ENCODE measurements at regions not wholly inside any gene's neighbourhood (a gene's known extent, or its start where the extent isn't known, plus 50 kb on each side); places are given as distances from the start of the nearest gene placed in this dataset.
"Not testable (repeated sequence)": the region's sequence is repeated elsewhere in the genome, so short reads cannot be mapped to it uniquely, and the experiment has no call there.

GRCh38 chr4:82301390-82301789 is 72.4 kb downstream of the HNRNPD start:
- not testable (repeated sequence) for H3K36me3 ChIP-seq (ENCODE audit: insufficient read depth, low read length); H3K4me1 ChIP-seq (ENCODE audit: low read length); H3K9ac ChIP-seq (ENCODE audit: low read length); DNase-seq; H3K79me2 ChIP-seq (ENCODE audit: low read length); H3K9me2 ChIP-seq (replicated peaks; ENCODE audit: insufficient read depth, low read length); H3K4me3 ChIP-seq (ENCODE audit: low read length); H3K27me3 ChIP-seq (ENCODE audit: low read length); H3K4me2 ChIP-seq (ENCODE audit: low read depth, low read length, poor library complexity, severe bottlenecking); H2AFZ ChIP-seq (ENCODE audit: low read length); H3K9me3 ChIP-seq (ENCODE audit: low read length); H4K20me1 ChIP-seq (ENCODE audit: insufficient read depth, low read depth, low read length); H3K27ac ChIP-seq (ENCODE audit: low read length)

- DNase-seq, result peak; percentile 43
- Histone ChIP-seq H3K79me2 (ENCODE audit: low read length) (no peaks in the 10 kb centered on the region), H2AFZ (ENCODE audit: low read length) (no peak overlapping the region), H3K27me3 (ENCODE audit: low read length) (no peaks in the 10 kb centered on the region), H3K4me3 (ENCODE audit: low read length) (no peak overlapping the region), H3K9me2 (replicated peaks; ENCODE audit: insufficient read depth, low read length) (no peaks in the 10 kb centered on the region), H3K9me3 (ENCODE audit: low read length) (no peaks in the 10 kb centered on the region), H3K9ac (ENCODE audit: low read length) (no peak overlapping the region), H3K4me2 (ENCODE audit: low read depth, low read length, poor library complexity, severe bottlenecking) (peak overlapping the region; percentile 23), H4K20me1 (ENCODE audit: insufficient read depth, low read depth, low read length) (no peaks in the 10 kb centered on the region), H3K36me3 (ENCODE audit: insufficient read depth, low read length) (no peaks in the 10 kb centered on the region), H3K27ac (ENCODE audit: low read length) (no peak overlapping the region), H3K4me1 (ENCODE audit: low read length) (peaks cover 9% of the 10 kb centered on the region)
Measured at GRCh38 chr4:82293304-82293703, 80.5 kb downstream of the HNRNPD start.

GRCh38 chr4:82287720-82288119 is 86.1 kb downstream of the HNRNPD start:
- no peaks in the 10 kb centered on the region for H3K36me3 ChIP-seq (ENCODE audit: insufficient read depth, low read length)
- H3K27me3 ChIP-seq (ENCODE audit: low read length), result no peaks in the 10 kb centered on the region
- no peaks in the 10 kb centered on the region for H4K20me1 ChIP-seq (ENCODE audit: insufficient read depth, low read depth, low read length)
- no peak overlapping the region for H3K4me3 ChIP-seq (ENCODE audit: low read length)
- H3K4me1 ChIP-seq (ENCODE audit: low read length), result peaks cover 17% of the 10 kb centered on the region
- H3K9ac ChIP-seq (ENCODE audit: low read length), result no peak overlapping the region
- H3K79me2 ChIP-seq (ENCODE audit: low read length), result no peaks in the 10 kb centered on the region
- H3K9me3 ChIP-seq (ENCODE audit: low read length), result no peaks in the 10 kb centered on the region
- no peak for DNase-seq
- no peak overlapping the region for H2AFZ ChIP-seq (ENCODE audit: low read length)
- H3K9me2 ChIP-seq (replicated peaks; ENCODE audit: insufficient read depth, low read length), result no peaks in the 10 kb centered on the region
- no peak overlapping the region for H3K27ac ChIP-seq (ENCODE audit: low read length)
- no peak overlapping the region for H3K4me2 ChIP-seq (ENCODE audit: low read depth, low read length, poor library complexity, severe bottlenecking)

GRCh38 chr4:82284858-82285805 is 88.7 kb downstream of the HNRNPD start:
- no peaks in the 10 kb centered on the region for H3K9me2 ChIP-seq (replicated peaks; ENCODE audit: insufficient read depth, low read length)
- peak overlapping the region; percentile 39; the same call in 1 of the 2 replicates for H3K9ac ChIP-seq (ENCODE audit: low read length)
- peaks cover 17% of the 10 kb centered on the region for H3K4me1 ChIP-seq (ENCODE audit: low read length)

DNA sequence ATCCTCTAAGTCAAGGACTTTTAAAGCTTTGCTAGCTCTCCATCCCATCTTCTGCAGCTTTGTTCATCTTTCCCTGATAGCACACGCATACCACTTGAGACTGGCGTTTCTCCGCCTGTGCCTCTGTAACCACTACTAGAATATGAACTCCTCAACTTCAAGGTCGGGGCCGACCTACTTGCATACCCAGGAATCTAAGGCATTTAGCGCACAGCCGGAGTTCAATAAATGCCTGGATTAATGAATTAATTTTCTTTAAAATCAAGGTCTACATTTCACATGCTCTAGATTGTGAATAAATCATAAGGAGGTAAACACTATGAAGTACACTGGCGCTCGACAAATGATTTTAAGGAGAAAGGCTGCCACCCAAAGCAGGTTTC is 89.3 kb downstream of the HNRNPD start:
- no peak for DNase-seq
- H3K4me2 ChIP-seq (ENCODE audit: low read depth, low read length, poor library complexity, severe bottlenecking), result peak overlapping the region; percentile 59
- peaks cover 17% of the 10 kb centered on the region for H3K4me1 ChIP-seq (ENCODE audit: low read length)
- H3K4me3 ChIP-seq (ENCODE audit: low read length), result peak overlapping the region; percentile 43; the same call in 1 of the 2 replicates
- no peaks in the 10 kb centered on the region for H3K79me2 ChIP-seq (ENCODE audit: low read length)
- H3K9me2 ChIP-seq (replicated peaks; ENCODE audit: insufficient read depth, low read length), result no peaks in the 10 kb centered on the region
- H3K27me3 ChIP-seq (ENCODE audit: low read length), result no peaks in the 10 kb centered on the region
- no peak overlapping the region for H3K9ac ChIP-seq (ENCODE audit: low read length)
- H3K27ac ChIP-seq (ENCODE audit: low read length), result no peak overlapping the region
- H3K36me3 ChIP-seq (ENCODE audit: insufficient read depth, low read length), result no peaks in the 10 kb centered on the region
- no peaks in the 10 kb centered on the region for H3K9me3 ChIP-seq (ENCODE audit: low read length)
- H2AFZ ChIP-seq (ENCODE audit: low read length), result no peak overlapping the region
- no peaks in the 10 kb centered on the region for H4K20me1 ChIP-seq (ENCODE audit: insufficient read depth, low read depth, low read length)

More at GRCh38 chr4:82284858-82285805, 88.7 kb downstream of the HNRNPD start:
- peak overlapping the region; percentile 59 for H3K4me2 ChIP-seq (ENCODE audit: low read depth, low read length, poor library complexity, severe bottlenecking)
- no peaks in the 10 kb centered on the region for H3K79me2 ChIP-seq (ENCODE audit: low read length)
- no peaks in the 10 kb centered on the region for H4K20me1 ChIP-seq (ENCODE audit: insufficient read depth, low read depth, low read length)
- H2AFZ ChIP-seq (ENCODE audit: low read length), result peak overlapping the region; percentile 43; the same call in 1 of the 2 replicates
- H3K27ac ChIP-seq (ENCODE audit: low read length), result no peak overlapping the region
- H3K36me3 ChIP-seq (ENCODE audit: insufficient read depth, low read length), result no peaks in the 10 kb centered on the region
- no peaks in the 10 kb centered on the region for H3K27me3 ChIP-seq (ENCODE audit: low read length)
- peak; percentile 97 for DNase-seq
- no peaks in the 10 kb centered on the region for H3K9me3 ChIP-seq (ENCODE audit: low read length)
- peak overlapping the region; percentile 57; the same call in 1 of the 2 replicates for H3K4me3 ChIP-seq (ENCODE audit: low read length)

- H3K9me2 ChIP-seq (replicated peaks; ENCODE audit: insufficient read depth, low read length), result no peaks in the 10 kb centered on the region
- no peak overlapping the region for H3K4me2 ChIP-seq (ENCODE audit: low read depth, low read length, poor library complexity, severe bottlenecking)
- no peaks in the 10 kb centered on the region for H3K27me3 ChIP-seq (ENCODE audit: low read length)
- no peak overlapping the region for H3K9ac ChIP-seq (ENCODE audit: low read length)
- H4K20me1 ChIP-seq (ENCODE audit: insufficient read depth, low read depth, low read length), result no peaks in the 10 kb centered on the region
- no peaks in the 10 kb centered on the region for H3K79me2 ChIP-seq (ENCODE audit: low read length)
- no peaks in the 10 kb centered on the region for H3K9me3 ChIP-seq (ENCODE audit: low read length)
- no peak overlapping the region for H3K27ac ChIP-seq (ENCODE audit: low read length)
- DNase-seq, result no peak
- H3K36me3 ChIP-seq (ENCODE audit: insufficient read depth, low read length), result no peaks in the 10 kb centered on the region
- H2AFZ ChIP-seq (ENCODE audit: low read length), result no peak overlapping the region
- no peak overlapping the region for H3K4me3 ChIP-seq (ENCODE audit: low read length)
- peaks cover 17% of the 10 kb centered on the region for H3K4me1 ChIP-seq (ENCODE audit: low read length)
Measured at GRCh38 chr4:82282875-82283274, 90.9 kb downstream of the HNRNPD start.

GRCh38 chr4:82279550-82279949 is 94.2 kb downstream of the HNRNPD start:
- not testable (repeated sequence) for DNase-seq; H3K9me2 ChIP-seq (replicated peaks; ENCODE audit: insufficient read depth, low read length); H3K79me2 ChIP-seq (ENCODE audit: low read length); H3K4me3 ChIP-seq (ENCODE audit: low read length); H2AFZ ChIP-seq (ENCODE audit: low read length); H3K9ac ChIP-seq (ENCODE audit: low read length); H3K36me3 ChIP-seq (ENCODE audit: insufficient read depth, low read length); H4K20me1 ChIP-seq (ENCODE audit: insufficient read depth, low read depth, low read length); H3K27me3 ChIP-seq (ENCODE audit: low read length); H3K27ac ChIP-seq (ENCODE audit: low read length); H3K9me3 ChIP-seq (ENCODE audit: low read length); H3K4me2 ChIP-seq (ENCODE audit: low read depth, low read length, poor library complexity, severe bottlenecking)
- H3K4me1 ChIP-seq (ENCODE audit: low read length), result peaks cover 23% of the 10 kb centered on the region

DNA sequence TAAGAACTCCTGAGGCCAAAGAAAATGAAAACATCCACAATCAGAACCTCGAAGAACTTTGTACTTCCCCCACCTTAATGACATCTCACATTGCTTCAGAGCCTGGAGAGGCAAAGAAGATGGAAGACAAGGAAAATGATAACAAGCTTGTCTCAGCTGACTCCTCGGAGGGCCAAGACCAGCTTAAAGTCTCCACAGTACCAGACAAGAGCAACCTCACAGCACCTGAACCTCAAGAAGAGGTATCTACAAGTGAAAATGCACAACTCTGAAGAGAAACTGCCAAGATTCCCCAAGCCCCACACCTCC is 97.5 kb downstream of the HNRNPD start:
- Histone ChIP-seq H3K9ac (ENCODE audit: low read length) (no peak overlapping the region), H3K4me1 (ENCODE audit: low read length) (peaks cover 17% of the 10 kb centered on the region), H3K4me3 (ENCODE audit: low read length) (no peak overlapping the region), H4K20me1 (ENCODE audit: insufficient read depth, low read depth, low read length) (no peaks in the 10 kb centered on the region), H3K9me2 (replicated peaks; ENCODE audit: insufficient read depth, low read length) (no peaks in the 10 kb centered on the region), H3K79me2 (ENCODE audit: low read length) (no peaks in the 10 kb centered on the region), H3K4me2 (ENCODE audit: low read depth, low read length, poor library complexity, severe bottlenecking) (no peak overlapping the region), H3K36me3 (ENCODE audit: insufficient read depth, low read length) (no peaks in the 10 kb centered on the region), H2AFZ (ENCODE audit: low read length) (no peak overlapping the region), H3K27me3 (ENCODE audit: low read length) (no peaks in the 10 kb centered on the region), H3K9me3 (ENCODE audit: low read length) (no peaks in the 10 kb centered on the region), H3K27ac (ENCODE audit: low read length) (no peak overlapping the region)
- DNase-seq, result no peak

All from Karpas-422 (cell line).